ENCODE measurements at regions not wholly inside any gene's neighbourhood (a gene's known extent, or its start where the extent isn't known, plus 50 kb on each side); places are given as distances from the start of the nearest gene placed in this dataset.

GRCh38 chr2:195572895-195573683 lies 83.9 kb upstream of the SLC39A10 start:
- TF ChIP-seq CTCF (IDR thresholded peaks at IDR 0.05) (no peak), ARID4B (CRISPR knock-in tag; IDR thresholded peaks at IDR 0.05; ENCODE audit: borderline replicate concordance) (no peak), GABPB1 (CRISPR knock-in tag; IDR thresholded peaks at IDR 0.05) (no peak), ZNF121 (CRISPR knock-in tag; IDR thresholded peaks at IDR 0.05) (no peak), CREB1 (CRISPR knock-in tag; IDR thresholded peaks at IDR 0.05) (no peak), ZNF232 (CRISPR knock-in tag; IDR thresholded peaks at IDR 0.05) (no peak), PRRX2 (CRISPR knock-in tag; IDR thresholded peaks at IDR 0.05) (no peak), ETV6 (CRISPR knock-in tag; IDR thresholded peaks at IDR 0.05) (no peak), SP1 (CRISPR knock-in tag; conservative IDR thresholded peaks at IDR 0.05) (no peak), MYBL2 (CRISPR knock-in tag; IDR thresholded peaks at IDR 0.05) (no peak)
- TF ChIP-seq, protein P1, sequence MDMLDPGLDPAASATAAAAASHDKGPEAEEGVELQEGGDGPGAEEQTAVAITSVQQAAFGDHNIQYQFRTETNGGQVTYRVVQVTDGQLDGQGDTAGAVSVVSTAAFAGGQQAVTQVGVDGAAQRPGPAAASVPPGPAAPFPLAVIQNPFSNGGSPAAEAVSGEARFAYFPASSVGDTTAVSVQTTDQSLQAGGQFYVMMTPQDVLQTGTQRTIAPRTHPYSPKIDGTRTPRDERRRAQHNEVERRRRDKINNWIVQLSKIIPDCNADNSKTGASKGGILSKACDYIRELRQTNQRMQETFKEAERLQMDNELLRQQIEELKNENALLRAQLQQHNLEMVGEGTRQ (CRISPR knock-in tag; IDR thresholded peaks at IDR 0.05): no peak
- TF ChIP-seq, protein P2, sequence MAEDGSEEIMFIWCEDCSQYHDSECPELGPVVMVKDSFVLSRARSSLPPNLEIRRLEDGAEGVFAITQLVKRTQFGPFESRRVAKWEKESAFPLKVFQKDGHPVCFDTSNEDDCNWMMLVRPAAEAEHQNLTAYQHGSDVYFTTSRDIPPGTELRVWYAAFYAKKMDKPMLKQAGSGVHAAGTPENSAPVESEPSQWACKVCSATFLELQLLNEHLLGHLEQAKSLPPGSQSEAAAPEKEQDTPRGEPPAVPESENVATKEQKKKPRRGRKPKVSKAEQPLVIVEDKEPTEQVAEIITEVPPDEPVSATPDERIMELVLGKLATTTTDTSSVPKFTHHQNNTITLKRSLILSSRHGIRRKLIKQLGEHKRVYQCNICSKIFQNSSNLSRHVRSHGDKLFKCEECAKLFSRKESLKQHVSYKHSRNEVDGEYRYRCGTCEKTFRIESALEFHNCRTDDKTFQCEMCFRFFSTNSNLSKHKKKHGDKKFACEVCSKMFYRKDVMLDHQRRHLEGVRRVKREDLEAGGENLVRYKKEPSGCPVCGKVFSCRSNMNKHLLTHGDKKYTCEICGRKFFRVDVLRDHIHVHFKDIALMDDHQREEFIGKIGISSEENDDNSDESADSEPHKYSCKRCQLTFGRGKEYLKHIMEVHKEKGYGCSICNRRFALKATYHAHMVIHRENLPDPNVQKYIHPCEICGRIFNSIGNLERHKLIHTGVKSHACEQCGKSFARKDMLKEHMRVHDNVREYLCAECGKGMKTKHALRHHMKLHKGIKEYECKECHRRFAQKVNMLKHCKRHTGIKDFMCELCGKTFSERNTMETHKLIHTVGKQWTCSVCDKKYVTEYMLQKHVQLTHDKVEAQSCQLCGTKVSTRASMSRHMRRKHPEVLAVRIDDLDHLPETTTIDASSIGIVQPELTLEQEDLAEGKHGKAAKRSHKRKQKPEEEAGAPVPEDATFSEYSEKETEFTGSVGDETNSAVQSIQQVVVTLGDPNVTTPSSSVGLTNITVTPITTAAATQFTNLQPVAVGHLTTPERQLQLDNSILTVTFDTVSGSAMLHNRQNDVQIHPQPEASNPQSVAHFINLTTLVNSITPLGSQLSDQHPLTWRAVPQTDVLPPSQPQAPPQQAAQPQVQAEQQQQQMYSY (CRISPR knock-in tag; IDR thresholded peaks at IDR 0.05): no peak

All from WTC11 (cell line).